Stimulated activated naive B cell treated with anti-CD40 and anti-IgM and Interleukin-4, amounts not matched to agents 10 μg/mL and 1 μg/mL and 100 μg/mL, for 72 hours (primary cell): ENCODE measurements at regions not wholly inside any gene's neighbourhood (a gene's known extent, or its start where the extent isn't known, plus 50 kb on each side); places are given as distances from the start of the nearest gene placed in this dataset.
A peak's percentile ranks its signal among the peaks of the same experiment; 100 is the strongest.

Experiments
- ATAC-seq, 2 donors: fragments of 150-1000 bp; cut with Tn5 transposase; replicated peaks; 2 replicates each; pipeline ENCODE4 v1.10.0; 2021; ENCODE audit warnings: moderate library complexity in 1 of 2
- DNase-seq: peaks from one replicate; pipeline ENCODE4 v3.0.0; 2021
- H3K27ac Mint-ChIP-seq: one replicate; pipeline ENCODE4 v1.8.0; 2022; ENCODE audit warnings: mild to moderate bottlenecking, mixed read lengths
- H3K27me3 Mint-ChIP-seq, 2 donors: one replicate each; pipeline ENCODE4 v1.8.0; 2022; ENCODE audit warnings: mixed read lengths in 2 of 2
- H3K36me3 Mint-ChIP-seq, 2 donors: one replicate each; pipeline ENCODE4 v1.8.0; 2022; ENCODE audit warnings: mixed read lengths in 2 of 2, mild to moderate bottlenecking in 1 of 2
- H3K4me1 Mint-ChIP-seq, 2 donors: one replicate each; pipeline ENCODE4 v1.8.0; 2022; ENCODE audit warnings: mixed read lengths in 2 of 2, mild to moderate bottlenecking in 1 of 2
- H3K4me3 Mint-ChIP-seq, 2 donors: one replicate each; pipeline ENCODE4 v1.8.0; 2022; ENCODE audit warnings: mild to moderate bottlenecking in 2 of 2, mixed read lengths in 2 of 2, moderate library complexity in 1 of 2
- H3K9me3 Mint-ChIP-seq, 2 donors: one replicate each; pipeline ENCODE4 v1.8.0; 2022; ENCODE audit warnings: mixed read lengths in 2 of 2, mild to moderate bottlenecking in 1 of 2

DNA sequence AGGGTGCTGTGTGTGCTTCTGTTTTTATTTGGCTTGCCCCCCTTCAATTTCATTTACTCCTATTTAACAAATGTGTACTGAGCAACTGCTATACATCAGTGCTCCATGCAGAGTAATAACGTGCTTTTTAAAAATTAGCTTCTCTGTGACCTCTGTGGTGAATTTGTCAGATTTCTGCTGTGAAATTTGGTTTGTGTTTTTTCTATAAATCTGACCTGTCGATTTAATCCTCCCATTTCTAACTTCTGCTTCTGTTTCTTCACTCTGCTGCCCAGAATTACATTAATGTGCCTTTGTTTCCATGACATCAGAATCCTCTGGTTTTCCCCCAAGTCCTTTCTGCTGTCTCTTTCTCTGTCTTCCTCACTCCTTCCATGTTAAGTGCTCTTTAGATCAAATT lies 123.8 kb upstream of the CACNA2D1 start:
- Mint-ChIP-seq H3K9me3 (no peaks in the 10 kb centered on the region), H3K36me3 (no peaks in the 10 kb centered on the region), H3K4me3 (no peak overlapping the region), H3K27ac (peak overlapping the region; percentile 0), H3K27me3 (peaks cover 0 to 6% of the 10 kb centered on the region in 2 donors), H3K4me1 (peaks cover 3 to 16% of the 10 kb centered on the region in 2 donors)
- DNase-seq: no peak
- ATAC-seq: peak; percentile 45 to 63

- Mint-ChIP-seq H3K4me3 (no peak overlapping the region), H3K27ac (no peak overlapping the region), H3K4me1 (peaks cover 3 to 16% of the 10 kb centered on the region in 2 donors)
Measured at GRCh38 chr7:82566752-82567151, 123.2 kb upstream of the CACNA2D1 start.

DNA sequence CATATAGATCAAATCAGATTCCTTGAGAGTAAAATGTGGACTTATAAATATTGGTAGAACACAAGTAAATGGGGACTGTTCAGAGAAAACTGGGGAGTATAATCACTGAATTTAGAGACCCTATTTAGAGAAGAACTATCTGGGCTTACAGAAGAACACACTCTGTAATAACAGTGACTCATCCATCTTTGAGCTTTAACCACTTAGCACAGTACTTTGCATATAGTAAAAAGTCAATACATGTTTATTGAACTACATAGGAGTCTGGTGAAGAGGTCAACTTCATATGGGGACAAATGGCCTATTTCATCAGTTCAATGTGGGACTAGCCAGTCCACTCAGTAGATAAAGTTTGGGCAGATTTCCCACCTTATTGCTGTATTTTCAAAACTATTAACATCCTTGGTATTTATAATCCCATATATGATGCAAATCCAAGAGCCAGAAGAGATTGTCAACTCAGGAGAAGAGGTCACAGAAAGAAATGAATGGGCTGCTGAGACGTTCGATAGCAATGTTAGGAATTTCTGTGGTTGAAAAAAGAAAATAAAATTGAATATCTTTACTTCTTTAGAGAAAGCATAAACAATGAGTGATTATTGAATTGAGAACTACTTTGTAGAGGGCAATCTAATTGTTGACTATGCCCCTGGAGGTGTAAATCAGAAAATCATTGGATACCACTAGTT lies 119.3 kb upstream of the CACNA2D1 start:
- no peak for DNase-seq
- Mint-ChIP-seq H3K4me3 (no peak overlapping the region), H3K36me3 (no peaks in the 10 kb centered on the region), H3K4me1 (peaks cover 3 to 16% of the 10 kb centered on the region in 2 donors), H3K27ac (no peak overlapping the region), H3K27me3 (no peaks in the 10 kb centered on the region), H3K9me3 (no peaks in the 10 kb centered on the region)
- ATAC-seq: no peak

More at GRCh38 chr7:82566752-82567151, 123.2 kb upstream of the CACNA2D1 start:
- H3K36me3 Mint-ChIP-seq: no peaks in the 10 kb centered on the region
- ATAC-seq (peak; percentile 8 to 31), DNase-seq (no peak)
- no peaks in the 10 kb centered on the region for H3K9me3 Mint-ChIP-seq
- H3K27me3 Mint-ChIP-seq: peaks cover 0 to 6% of the 10 kb centered on the region in 2 donors

DNA sequence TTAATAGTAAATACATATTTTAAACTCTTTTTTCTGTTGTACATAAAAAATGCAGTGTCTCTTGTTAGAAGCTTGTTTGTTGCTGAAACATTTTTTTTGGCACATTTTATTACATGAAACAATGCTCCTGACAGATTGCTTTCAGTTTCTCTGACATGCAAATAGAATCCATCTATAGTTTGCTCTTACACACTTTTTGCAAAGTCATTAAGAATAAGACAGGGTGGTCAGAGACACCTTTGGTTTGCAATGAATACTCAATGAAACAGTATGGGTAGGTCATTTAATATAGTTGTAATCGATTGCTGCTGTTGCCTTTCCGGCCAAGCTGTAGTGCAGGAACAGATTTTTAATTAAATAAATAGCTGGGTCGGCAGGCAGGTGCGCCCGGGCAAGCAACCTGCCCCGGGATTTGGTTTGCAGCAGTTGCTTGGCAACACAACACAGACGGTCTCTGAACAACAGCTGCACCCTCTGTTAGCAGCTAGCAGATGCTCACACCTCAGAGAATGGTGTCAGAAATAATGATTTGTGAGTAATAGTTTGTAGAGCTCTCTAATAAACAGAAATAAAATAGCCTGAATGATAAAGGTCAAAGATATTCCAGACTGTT lies 115.7 kb upstream of the CACNA2D1 start:
- H3K4me3 Mint-ChIP-seq: no peak overlapping the region
- H3K36me3 Mint-ChIP-seq: no peaks in the 10 kb centered on the region
- no peak for ATAC-seq
- no peaks in the 10 kb centered on the region for H3K4me1 Mint-ChIP-seq
- peaks cover 0 to 3% of the 10 kb centered on the region in 2 donors for H3K9me3 Mint-ChIP-seq
- H3K27me3 Mint-ChIP-seq: no peaks in the 10 kb centered on the region
- H3K27ac Mint-ChIP-seq: no peak overlapping the region
- DNase-seq: no peak

- ATAC-seq (no peak), DNase-seq (no peak)
- no peak overlapping the region for H3K4me3 Mint-ChIP-seq
- no peak overlapping the region for H3K27ac Mint-ChIP-seq
- H3K36me3 Mint-ChIP-seq: no peaks in the 10 kb centered on the region
- no peaks in the 10 kb centered on the region for H3K4me1 Mint-ChIP-seq
- H3K27me3 Mint-ChIP-seq: no peaks in the 10 kb centered on the region
- H3K9me3 Mint-ChIP-seq: peaks cover 0 to 2% of the 10 kb centered on the region in 2 donors
Measured at GRCh38 chr7:82549616-82550285, 106.2 kb upstream of the CACNA2D1 start.

DNA sequence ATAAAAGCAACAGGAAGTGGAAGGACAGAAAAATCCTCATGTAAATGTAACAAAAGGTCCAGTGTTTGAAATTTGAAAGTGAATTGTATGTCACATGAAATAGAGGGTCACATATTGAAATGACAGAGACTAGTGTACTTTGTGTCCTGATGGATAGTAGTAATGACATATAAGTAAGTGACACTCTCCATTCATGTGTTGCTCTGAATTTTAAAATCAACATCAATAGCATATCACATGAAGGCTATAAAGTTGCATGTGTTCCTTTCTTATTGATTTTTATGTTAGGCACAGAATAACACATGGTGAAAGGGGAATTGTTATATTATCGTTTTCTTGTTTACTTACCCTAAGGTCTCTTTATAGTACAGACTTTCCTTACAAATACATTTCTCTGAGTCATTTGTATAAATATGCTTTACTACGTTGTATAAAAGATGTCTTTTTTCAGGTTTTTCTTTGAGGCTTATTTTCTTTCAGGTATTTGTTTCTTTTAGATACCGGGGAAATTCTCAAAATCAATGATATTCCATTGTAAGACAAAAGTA lies 104.6 kb upstream of the CACNA2D1 start:
- no peaks in the 10 kb centered on the region for H3K27me3 Mint-ChIP-seq
- no peaks in the 10 kb centered on the region for H3K36me3 Mint-ChIP-seq
- no peak for ATAC-seq
- no peak for DNase-seq
- no peaks in the 10 kb centered on the region for H3K9me3 Mint-ChIP-seq
- H3K27ac Mint-ChIP-seq: no peak overlapping the region
- no peaks in the 10 kb centered on the region for H3K4me1 Mint-ChIP-seq
- no peak overlapping the region for H3K4me3 Mint-ChIP-seq

- Mint-ChIP-seq H3K36me3 (no peaks in the 10 kb centered on the region), H3K9me3 (no peaks in the 10 kb centered on the region), H3K27me3 (no peaks in the 10 kb centered on the region), H3K4me3 (no peak overlapping the region), H3K27ac (no peak overlapping the region), H3K4me1 (no peaks in the 10 kb centered on the region)
- DNase-seq (no peak), ATAC-seq (no peak)
Measured at GRCh38 chr7:82542665-82543064, 99.1 kb upstream of the CACNA2D1 start.

- Mint-ChIP-seq H3K27ac (no peak overlapping the region), H3K4me3 (no peak overlapping the region), H3K36me3 (no peaks in the 10 kb centered on the region), H3K4me1 (no peaks in the 10 kb centered on the region), H3K27me3 (no peaks in the 10 kb centered on the region), H3K9me3 (no peaks in the 10 kb centered on the region)
- no peak for DNase-seq
- no peak for ATAC-seq
Measured at GRCh38 chr7:82539969-82540368, 96.4 kb upstream of the CACNA2D1 start.

- H3K9me3 Mint-ChIP-seq: peaks cover 0 to 2% of the 10 kb centered on the region in 2 donors
- no peaks in the 10 kb centered on the region for H3K36me3 Mint-ChIP-seq
- no peak for DNase-seq
- H3K4me3 Mint-ChIP-seq: no peak overlapping the region
- ATAC-seq: no peak
- H3K27ac Mint-ChIP-seq: no peak overlapping the region
- no peaks in the 10 kb centered on the region for H3K27me3 Mint-ChIP-seq
- H3K4me1 Mint-ChIP-seq: no peaks in the 10 kb centered on the region
Measured at GRCh38 chr7:82534684-82535083, 91.1 kb upstream of the CACNA2D1 start.

DNA sequence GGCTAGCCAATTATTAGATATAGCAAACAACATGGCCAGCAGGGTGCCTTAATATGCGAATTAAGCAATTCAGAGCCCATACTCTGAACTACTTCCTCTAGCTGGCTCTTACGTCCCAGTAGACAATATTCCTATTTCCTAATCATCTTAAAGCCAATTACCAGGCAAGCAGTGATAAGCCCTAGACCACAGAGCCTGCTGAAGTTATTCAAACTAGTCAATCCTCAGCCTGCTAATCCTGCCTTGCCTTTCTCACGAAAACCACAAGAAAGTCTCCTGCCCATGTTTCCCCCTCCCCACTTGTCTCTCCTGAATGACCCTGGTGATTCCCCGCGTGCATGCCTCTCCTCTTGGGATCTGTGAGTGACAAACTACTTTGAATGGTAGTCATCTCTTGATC lies 86.8 kb upstream of the CACNA2D1 start:
- H3K36me3 Mint-ChIP-seq: no peaks in the 10 kb centered on the region

GRCh38 chr7:82528577-82529310 lies 85.2 kb upstream of the CACNA2D1 start:
- ATAC-seq (no peak), DNase-seq (no peak)
- no peak overlapping the region for H3K27ac Mint-ChIP-seq
- no peaks in the 10 kb centered on the region for H3K36me3 Mint-ChIP-seq
- no peak overlapping the region for H3K4me3 Mint-ChIP-seq
- no peaks in the 10 kb centered on the region for H3K4me1 Mint-ChIP-seq
- peaks cover 0 to 4% of the 10 kb centered on the region in 2 donors for H3K9me3 Mint-ChIP-seq
- no peaks in the 10 kb centered on the region for H3K27me3 Mint-ChIP-seq

More for the DNA sequence above, 86.8 kb upstream of the CACNA2D1 start:
- Mint-ChIP-seq H3K9me3 (peaks cover 0 to 2% of the 10 kb centered on the region in 2 donors), H3K27me3 (no peaks in the 10 kb centered on the region), H3K4me3 (no peak overlapping the region), H3K27ac (no peak overlapping the region), H3K4me1 (no peaks in the 10 kb centered on the region)
- ATAC-seq (no peak), DNase-seq (no peak)

DNA sequence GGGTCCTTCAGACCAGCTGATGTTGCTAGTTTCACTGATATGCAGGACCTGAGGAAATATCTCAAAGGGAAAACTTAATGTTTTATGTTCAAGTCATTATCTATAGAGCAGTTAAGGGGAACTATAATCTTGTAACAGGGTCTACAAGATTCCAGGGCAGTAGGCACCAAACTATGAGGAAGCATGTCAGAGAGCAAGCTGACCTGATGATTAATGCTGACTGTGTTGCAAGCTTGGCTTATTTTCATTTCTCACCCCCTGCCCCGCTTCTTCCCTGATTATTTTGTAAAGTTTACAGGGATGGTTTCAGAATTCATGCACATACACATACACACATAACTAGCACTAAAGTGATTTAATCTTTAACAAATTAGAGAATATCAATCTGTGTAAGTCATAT lies 84.3 kb upstream of the CACNA2D1 start:
- DNase-seq (no peak), ATAC-seq (no peak)
- no peak overlapping the region for H3K27ac Mint-ChIP-seq
- H3K9me3 Mint-ChIP-seq: peaks cover 0 to 4% of the 10 kb centered on the region in 2 donors
- H3K4me1 Mint-ChIP-seq: no peaks in the 10 kb centered on the region
- H3K36me3 Mint-ChIP-seq: no peaks in the 10 kb centered on the region
- no peaks in the 10 kb centered on the region for H3K27me3 Mint-ChIP-seq
- no peak overlapping the region for H3K4me3 Mint-ChIP-seq

DNA sequence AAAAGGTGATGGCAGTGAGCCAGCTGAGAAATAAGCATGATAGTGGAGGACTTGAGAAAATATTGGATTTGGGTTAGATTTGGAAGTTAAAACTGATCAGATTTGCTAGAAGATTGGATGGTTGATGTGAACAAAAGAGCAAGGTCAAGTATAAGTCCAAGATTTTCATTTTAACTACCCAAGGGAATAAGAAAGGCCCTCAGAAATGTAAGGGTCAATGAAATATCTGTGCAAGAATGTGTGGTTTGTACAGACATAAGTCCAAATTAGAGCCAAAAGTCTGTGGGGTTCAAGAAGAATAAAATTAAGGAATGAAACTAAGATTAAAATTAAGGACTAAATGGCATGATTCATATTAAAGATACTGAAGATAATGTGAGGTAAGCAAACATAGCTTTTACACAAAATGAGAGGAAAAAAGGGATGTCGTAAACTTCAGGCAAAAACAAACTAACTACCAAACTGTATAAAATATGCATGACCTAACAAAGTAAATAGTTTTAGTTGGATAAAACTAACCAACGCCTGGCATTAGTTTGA lies 78.4 kb upstream of the CACNA2D1 start:
- H3K27ac Mint-ChIP-seq: no peak overlapping the region
- ATAC-seq (no peak), DNase-seq (no peak)
- peaks cover 0 to 2% of the 10 kb centered on the region in 2 donors for H3K9me3 Mint-ChIP-seq
- H3K36me3 Mint-ChIP-seq: no peaks in the 10 kb centered on the region
- no peaks in the 10 kb centered on the region for H3K4me1 Mint-ChIP-seq
- no peak overlapping the region for H3K4me3 Mint-ChIP-seq
- H3K27me3 Mint-ChIP-seq: no peaks in the 10 kb centered on the region

- H3K27me3 Mint-ChIP-seq: no peaks in the 10 kb centered on the region
- no peak for DNase-seq
- no peak overlapping the region for H3K27ac Mint-ChIP-seq
- ATAC-seq: no peak
- no peaks in the 10 kb centered on the region for H3K4me1 Mint-ChIP-seq
- H3K9me3 Mint-ChIP-seq: no peaks in the 10 kb centered on the region
- H3K36me3 Mint-ChIP-seq: no peaks in the 10 kb centered on the region
- H3K4me3 Mint-ChIP-seq: no peak overlapping the region
Measured at GRCh38 chr7:82517050-82517449, 73.5 kb upstream of the CACNA2D1 start.
